NCI-H1092 (cell line): ENCODE measurements at regions not wholly inside any gene's neighbourhood (a gene's known extent, or its start where the extent isn't known, plus 50 kb on each side); places are given as distances from the start of the nearest gene placed in this dataset.
"Not testable (repeated sequence)": the region's sequence is repeated elsewhere in the genome, so short reads cannot be mapped to it uniquely, and the experiment has no call there.

ENCODE experiments used
- DNase-seq: peaks from one replicate; lab custom pipeline; 2025; lab: John Stamatoyannopoulos, UW

DNA sequence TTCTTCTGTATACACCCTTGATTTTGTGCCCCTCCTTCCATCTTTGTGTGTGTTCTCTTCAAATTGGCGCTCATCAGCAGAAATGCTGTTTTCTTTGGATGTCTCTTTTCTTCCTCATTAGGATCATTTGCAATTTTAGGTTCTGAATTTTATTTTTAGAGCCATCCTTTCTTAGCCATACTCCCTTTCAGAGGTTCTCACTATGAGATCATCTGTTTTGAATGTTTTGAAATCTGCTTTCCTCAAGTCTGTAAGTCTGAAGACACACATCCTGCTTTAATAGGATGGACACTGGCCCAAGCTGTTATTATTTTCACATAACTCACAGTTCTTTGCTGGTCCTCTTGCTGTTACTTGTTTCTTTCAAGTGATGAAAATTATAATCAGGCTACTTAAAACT, 124.8 kb downstream of the BDH1 start:
- DNase-seq = no peak

DNA sequence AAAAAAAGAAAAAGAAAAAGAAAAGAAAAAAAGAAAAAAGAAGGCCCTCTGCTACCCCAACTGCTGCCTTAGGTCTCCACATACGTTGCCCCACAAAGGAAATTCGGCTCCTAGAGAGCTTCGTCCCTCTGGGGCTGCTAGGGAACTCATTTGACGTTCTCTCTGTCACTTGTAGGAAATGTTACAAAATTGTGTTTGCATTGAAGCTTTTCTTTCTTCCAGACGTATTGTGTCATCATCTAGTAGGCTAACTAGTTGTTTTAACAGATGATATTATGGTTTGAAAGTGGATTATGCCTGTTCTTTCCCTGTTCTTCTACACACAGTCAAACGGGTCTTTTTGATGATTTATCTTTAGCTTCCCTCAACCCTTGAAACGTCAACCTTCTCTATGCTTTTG, 125.3 kb downstream of the BDH1 start:
- no peak for DNase-seq

DNA sequence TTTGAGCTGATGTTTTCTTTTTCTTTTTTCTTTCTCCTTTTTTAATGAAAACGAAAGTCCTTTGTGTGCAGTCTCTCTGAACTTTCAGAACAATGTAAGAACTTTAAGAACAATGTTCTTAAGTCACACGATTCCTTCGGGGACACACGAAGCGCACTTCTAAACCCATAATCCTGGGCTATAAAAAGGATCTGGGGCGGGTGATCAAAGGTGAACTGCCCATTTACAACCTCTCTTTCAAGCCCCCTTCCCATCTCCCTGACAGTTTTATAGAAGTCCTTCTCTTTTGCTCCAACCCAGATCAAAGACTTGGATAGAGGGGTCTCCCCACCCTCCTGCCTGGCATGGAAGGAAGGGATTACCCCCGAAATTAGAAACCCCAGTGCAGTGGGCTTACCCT, 126.8 kb downstream of the BDH1 start:
- no peak for DNase-seq

DNA sequence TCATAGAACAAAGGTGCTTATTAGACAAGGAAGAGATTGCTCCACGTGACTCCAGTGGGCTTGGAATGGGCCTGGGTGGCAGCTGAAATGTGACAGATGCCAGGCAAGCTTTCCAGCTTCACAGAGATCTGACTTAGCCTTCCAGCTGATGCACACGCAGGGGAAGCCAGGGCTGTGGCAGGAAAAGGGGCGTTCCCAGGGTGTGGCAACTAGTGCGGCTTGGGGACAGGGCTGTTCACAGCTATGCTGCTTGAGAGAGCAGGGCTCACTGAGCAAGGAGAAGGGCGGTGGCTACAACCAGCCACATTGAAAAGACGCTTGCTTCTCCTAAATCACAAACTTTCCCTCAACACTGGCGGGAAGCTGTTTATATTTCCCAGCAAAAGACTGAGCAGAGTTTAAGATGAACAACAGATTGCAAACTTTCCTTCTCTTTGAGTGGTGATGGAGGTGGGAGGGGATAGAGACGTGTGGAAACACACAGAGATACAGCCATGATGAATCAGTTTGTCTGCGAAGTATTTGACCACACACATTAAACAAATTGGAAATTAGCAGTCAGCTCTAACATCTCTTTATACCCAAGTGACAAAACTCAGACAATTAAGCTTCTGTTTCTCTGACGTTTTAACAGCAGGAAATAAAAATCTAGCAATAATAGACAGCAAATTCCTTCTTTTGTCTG, 127.5 kb downstream of the BDH1 start:
- no peak for DNase-seq

DNA sequence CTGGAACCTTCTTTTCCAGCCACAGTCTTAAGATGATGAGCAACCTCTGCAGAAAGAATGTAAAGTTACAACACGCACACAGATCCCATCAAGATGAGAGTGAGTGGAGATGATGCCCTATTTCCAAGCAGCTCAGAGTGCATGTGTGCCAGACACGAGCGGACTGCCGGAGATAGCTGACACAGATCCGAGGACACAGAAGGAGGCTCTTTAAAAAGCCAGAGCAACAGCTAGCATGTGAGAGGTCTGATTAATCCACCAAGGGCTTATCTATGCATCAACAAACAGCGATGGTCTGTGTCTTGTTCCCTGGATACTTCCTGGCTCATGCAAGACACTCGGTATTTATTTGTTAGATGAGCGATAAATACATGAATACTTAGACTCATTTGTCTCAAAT, 128.6 kb upstream of the DLG1 start:
- DNase-seq = no peak

DNA sequence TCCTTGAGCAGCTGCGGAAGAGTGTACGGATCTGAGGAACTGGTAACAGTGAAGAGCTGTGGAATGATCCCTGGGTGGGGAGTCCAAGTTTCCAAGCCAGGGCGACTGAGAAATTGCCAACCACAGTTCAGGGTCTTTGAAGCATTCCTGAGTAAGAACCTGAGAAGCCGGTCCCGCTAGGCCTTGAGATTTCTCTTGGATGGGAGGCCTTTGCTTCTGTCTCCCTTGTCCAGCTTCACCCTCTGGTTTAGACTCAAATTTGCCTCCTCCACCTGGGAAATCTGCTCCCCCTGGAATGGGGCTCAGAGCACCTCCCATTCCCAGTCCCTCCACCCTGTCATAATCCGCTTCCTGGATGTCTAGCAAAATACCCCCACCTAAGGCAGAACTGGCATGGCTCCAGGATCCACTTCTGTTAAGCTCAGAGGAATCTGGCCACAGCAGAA, 127.7 kb upstream of the DLG1 start:
- no peak for DNase-seq

DNA sequence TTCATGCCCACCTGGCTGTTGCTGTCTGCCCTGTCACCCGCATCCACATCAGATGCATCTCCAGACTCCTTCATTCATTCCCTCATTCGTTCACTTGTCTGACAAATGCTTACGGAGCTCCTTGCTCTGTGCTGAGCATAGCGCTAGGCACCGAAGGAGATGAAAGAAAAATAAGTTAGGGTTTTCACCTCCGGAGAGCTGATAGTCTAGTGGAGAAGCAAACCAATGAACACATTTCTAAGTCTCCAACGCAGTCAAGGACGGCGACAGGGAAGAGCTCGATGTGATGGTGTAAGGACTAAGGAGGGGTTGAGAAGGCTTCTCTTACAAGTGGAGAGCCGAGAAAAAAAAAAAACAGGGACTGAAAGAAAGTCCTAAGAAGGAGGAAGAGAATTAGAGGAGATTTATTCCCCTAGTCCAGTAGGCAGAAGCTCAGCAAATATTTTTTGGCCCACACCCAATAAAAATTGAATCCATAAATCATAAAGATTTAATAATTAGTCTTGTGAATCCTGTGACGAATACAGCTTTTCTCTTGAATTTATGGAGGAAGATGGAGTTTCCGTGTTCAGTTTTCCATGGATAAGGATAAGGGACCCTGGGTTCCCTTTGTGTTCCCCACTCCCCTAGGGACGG, 127.2 kb upstream of the DLG1 start:
- DNase-seq = no peak

DNA sequence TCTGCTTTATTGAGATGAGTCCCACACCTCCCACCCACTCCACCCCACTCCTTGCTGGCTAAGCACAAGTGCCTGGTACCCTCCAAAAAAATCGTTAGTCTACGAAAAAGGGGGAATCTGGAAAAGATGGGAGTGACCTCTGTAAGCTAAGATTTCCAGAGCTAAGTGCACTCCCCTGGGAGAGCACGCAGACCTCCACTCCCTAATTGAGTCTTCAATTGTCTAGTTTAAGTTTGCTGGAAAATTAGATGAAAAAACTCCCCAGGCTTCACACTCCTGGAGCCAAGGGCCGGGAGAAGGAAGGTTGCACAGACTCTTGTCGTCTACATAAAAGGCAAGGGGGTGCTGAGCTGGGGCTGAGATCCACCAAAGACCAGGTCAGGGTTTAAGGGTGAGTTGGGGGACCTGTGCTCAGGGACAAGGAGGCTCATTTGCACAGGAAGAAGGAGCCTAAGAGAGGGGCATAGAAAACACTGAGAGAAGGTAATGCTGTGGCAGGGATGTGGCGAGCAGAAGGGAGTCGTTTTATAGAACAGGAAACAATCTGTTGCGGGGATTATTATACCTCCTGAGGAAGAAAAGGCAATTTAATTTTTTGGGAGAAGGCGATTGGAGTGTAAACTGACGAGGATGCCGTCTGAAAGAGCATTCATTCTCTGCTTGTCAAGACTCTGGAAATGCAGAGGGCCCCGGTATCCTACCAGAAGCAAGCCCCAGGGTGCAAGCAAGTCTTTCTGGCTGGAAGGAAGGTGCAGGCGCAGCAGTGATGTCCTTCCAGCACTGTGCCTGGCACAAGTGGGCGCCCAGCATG, 126.5 kb upstream of the DLG1 start:
- no peak for DNase-seq

DNA sequence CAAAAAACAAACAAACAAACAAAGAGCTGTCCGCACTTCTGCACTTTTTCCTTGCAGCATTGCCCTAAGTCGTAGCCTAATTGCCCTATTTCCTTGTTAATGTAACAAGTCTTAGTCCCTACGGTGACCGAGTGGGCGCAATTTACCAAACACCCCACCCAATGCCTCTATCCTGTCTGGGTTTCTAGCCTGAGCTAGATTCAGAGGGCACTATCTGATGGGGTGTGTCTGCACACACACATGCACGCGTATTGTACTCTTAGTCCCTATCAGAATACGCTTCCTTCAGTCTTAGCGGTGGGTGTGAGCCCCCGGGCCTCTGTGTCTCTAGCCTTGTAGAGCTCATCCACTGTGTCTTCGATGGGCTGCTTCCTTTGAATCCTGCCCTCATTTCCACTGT, 125.9 kb upstream of the DLG1 start:
- no peak for DNase-seq

DNA sequence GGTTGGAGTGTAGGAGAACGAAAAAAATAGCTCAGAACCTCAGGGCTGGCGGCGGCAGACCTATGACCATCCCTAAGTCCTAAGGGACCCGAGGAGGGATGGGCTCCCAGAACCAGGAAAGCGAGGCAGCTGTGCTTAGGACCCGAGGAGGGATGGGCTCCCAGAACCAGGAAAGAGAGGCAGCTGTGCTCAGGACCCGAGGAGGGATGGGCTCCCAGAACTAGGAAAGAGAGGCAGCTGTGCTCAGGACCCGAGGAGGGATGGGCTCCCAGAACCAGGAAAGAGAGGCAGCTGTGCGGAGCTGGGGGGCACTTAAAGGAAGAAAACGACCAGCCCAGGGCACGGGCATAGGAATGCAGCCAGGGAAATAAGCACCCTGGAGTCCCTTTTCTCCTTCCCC, 125.0 kb upstream of the DLG1 start:
- no peak for DNase-seq

DNA sequence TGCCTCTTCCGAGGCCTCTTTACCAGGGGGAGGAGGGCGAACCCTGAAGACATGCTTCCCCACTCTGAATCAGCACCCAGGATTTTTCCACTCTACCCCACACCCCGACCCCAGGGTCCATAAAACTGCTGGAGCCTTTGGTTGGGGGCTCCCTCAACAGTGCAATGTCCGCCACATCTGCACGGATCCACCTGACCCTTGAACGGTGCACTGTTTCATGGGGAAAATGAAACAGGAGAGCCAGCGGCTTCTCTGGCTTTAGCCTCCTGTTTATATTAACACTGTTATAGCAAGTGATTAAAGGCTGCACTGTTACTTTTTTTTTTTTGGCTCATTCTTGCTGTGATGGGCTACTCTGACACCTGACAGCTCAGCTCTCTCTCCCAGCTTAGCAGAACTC, 124.1 kb upstream of the DLG1 start:
- DNase-seq = no peak

DNA sequence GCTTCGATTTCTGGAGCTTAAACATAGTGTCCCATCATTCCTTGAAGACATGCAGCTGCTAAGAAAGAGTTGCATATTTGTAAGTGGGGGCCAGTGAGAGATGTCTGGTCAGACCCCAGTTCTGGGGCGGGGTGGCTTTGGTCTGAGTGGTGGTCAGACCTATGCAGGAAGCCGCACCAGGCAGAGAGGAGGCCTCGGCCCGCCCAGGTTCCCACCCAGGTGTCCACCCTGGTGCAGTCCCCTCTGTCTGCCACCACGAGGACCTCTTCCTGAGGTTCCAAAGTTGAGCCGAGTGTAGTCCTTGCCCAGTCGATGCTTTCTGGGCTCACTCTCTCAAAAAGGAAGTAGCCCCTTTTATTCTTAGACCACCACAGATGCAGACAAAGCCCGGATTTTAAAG, 122.6 kb upstream of the DLG1 start:
- DNase-seq = no peak

DNA sequence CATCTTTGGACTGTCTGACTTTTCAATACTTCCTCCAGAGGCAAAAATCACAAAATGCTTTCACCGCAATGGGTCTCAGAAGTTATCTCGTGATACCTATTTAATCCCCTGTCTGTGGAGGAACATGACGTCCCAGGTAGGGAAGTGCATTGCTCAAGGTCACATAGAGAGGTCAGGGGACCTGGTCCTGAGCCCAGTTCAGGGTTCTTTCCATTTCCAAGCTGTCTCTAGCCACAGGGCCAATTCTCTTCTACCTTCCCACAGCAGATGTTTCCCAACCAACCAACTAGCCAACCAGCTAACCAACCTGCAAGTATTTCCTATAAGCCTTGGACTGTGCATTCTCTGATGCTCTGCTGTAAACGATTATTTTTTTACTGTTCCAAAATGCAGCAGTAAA, 122.2 kb upstream of the DLG1 start:
- DNase-seq = no peak

DNA sequence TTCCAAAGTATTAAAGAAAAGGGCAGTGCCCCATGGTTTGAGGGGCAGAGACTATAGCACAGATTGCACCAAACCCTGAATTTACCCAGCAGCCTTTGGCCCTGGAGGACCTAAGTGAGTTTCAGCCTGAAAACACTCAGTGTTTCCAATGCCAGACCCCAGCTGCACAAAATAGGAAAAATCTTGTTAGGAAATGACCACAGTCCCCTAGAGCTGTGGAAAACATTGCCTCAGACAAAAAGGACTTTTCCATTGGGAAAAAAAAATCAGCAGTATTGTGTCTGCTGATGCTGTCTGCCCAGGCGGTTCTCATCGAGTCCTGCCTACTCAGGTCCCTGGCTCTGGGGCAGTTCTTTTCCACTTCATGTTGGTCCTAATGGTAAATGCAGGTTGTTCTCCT, 121.7 kb upstream of the DLG1 start:
- no peak for DNase-seq

DNA sequence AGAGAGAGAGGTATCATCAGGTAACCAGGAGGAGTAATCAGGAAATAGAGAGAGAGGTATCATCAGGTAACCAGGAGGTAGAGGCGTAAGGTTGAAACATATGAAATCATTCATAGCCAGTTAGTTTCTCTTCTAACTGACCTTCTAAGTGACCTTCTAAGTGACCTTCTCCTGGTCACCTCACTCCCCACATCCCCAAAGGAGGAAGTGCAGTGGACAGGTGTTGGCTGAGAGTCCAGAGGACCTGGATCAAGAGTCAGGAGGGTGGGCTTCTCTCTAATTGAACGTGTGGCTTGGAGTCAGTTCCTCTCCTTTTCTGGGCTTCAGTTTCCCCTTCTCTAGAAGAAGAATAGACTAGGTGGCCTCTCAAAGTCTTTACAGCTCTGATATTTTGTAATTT, 121.3 kb upstream of the DLG1 start:
- no peak for DNase-seq

DNA sequence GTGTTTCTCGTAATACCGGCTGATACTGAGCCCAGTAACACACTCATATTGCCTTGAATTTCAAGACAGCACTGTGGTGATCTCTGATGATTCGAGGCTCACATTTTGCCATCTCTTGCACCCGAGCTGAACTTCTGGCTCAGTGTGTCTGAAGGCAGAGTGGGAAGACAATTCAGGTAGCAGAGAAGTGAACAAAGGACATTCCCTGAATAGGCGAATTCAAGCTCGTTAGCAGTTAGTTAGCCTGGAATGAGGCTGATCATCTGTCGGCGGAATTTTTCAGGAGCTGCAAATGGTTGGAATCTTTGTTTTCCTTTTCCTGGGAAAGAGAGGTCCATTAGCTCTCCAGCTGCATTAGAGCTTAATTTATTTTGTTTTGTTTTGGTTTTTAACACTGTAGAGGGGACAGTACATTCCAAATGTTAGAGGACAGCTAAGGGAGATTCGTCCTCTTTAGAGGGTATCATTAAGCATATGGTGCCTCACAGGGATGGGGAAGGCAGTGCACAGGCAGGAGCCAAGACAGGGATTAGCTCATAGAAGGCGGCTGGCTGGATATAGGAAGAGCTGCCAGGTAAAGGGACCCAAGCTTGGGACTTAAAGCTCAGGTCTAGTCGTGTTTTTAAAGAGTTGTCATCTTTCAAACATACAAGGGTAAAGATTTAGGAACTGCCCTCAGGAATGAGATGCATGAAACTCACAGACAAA, 119.7 kb upstream of the DLG1 start:
- no peak for DNase-seq

DNA sequence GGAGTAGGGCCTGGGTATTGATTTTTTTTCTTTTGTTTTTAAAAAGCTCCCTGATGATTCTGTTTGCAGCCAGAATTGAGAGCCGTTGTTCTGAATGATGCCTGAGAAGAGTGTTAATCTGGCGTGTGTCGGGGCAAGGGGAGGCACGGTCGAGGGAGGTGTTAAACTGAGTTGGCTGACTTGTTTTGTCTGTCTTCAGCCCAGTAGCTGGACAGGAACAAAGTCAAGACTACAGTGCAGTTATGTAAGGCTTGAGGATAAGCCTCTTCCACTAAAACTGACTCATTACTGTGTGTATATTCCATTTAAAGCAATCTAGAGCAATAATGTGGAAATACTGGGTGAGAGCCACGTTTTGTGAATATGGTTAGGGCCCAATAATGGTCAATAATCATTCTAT, 119.0 kb upstream of the DLG1 start:
- DNase-seq = no peak

DNA sequence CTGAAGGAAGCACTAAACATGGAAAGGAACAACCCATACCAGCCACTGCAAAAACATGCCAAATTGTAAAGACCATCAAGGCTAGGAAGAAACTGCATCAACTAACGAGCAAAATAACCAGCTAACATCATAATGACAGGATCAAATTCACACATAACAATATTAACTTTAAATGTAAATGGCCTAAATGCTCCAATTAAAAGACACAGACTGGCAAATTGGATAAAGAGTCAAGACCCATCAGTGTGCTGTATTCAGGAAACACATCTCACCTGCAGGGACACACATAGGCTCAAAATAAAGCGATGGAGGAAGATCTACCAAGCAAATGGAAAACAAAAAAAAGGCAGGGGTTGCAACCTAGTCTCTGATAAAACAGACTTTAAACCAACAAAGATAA, 113.5 kb upstream of the DLG1 start:
- DNase-seq = not testable (repeated sequence)

DNA sequence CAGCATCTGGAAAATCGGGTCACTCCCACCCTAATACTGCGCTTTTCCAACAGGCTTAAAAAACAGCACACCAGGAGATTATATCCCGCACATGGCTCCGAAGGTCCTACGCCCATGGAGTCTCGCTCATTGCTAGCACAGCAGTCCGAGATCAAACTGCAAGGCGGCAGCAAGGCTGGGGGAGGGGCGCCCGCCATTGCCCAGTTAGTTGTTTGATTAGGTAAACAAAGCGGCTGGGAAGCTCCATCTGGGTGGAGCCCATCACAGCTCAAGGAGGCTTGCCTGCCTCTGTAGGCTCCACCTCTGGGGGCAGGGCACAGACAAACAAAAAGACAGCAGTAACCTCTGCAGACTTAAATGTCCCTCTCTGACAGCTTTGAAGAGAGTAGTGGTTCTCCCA, 111.8 kb upstream of the DLG1 start:
- DNase-seq = not testable (repeated sequence)

DNA sequence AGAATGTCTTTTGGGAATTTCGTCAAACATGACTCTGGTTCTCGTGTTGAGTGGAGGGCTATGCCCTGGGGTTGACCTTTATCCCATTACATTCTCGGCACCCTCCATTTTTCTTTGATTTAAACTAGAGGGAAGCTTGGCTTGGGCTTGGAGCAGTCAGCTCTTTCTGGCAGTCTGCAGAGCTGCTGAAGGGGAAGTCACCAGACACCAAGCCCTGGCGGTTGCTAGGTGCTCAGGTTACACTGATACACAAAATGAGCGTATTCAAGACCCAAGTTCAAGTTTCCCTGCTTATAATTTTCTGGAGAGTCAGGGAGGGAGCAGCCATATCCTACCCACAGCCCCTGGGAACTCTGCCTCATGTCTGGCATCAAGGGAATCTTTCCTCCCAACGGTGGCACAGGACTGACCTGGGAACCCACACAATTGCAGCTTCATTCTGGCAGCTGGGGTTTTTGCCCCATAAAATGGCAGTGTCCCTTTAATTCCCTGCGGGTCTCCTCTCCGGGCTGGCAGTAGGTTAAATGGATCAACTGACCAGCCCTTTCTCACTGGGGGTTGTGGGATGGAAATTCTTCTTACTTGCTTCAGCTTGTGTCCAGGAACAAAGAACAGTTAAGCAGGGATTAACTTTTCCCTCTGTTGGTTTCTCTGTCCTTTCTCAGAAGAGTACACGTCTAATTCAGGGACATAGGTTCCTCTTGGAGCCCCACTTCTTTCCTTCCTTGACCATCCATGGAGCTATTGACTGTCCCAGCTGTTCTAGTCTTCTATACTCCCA, 110.0 kb upstream of the DLG1 start:
- no peak for DNase-seq

DNA sequence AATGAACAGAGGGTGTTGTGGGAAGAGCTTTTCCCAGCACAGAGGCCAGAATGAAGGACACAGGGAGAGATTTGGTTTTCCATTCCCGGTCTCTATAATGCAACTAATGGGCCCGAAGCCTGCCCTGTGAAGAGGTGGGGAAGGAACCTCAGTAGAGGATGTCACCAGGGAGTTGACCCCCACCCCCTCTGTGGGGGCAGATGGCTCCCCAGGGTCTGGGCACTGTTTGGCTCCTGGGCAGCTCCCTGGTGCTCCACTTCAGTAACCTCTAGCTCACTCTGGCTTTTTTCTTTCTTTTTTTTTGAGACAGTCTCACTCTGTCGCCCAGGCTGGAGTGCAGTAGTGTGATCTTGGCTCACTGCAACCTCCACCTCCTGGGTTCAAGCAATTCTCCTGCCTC, 109.1 kb upstream of the DLG1 start:
- DNase-seq = no peak

DNA sequence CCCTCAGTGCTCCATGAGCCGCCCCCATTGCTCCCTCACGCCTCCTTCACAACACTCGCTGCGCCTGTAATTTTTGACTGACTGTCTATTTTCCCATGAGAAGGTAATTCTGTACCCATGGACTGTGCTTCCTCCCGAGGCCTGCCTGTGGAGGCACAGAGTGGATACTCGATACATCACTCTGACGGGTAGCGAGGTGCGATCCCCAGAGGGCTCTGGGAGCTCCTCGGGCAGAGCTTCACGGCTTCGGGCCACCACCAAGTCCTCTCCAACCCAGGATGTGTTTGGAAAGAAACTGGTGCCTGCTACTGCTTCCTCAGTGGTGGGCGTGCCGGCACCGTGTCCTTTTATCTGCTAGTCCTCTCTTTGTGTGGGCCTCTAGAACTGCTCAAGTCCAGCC, 108.6 kb upstream of the DLG1 start:
- DNase-seq = no peak
